Kidney (tissue), 13 donors: ENCODE measurements at regions not wholly inside any gene's neighbourhood (a gene's known extent, or its start where the extent isn't known, plus 50 kb on each side); places are given as distances from the start of the nearest gene placed in this dataset.

Experiments used
- DNase-seq, 5 donors: peaks; one replicate each; pipeline ENCODE4 v3.0.0-alpha.2; 2013 to 2020
- FAIRE-seq: peaks from 2 replicates; lab custom pipeline; 2012; peaks lifted over from hg19 to GRCh38; lab: Jason Lieb, UNC
- H3K27ac ChIP-seq, 2 donors: one replicate each; pipeline ENCODE4 v1.7.0; 2013; ENCODE audit warnings: low read depth in 2 of 2, low read length in 2 of 2, inconsistent platforms in 1 of 2
- H3K27me3 ChIP-seq: one replicate; pipeline ENCODE4 v1.7.1; 2013; ENCODE audit warnings: low read length, inconsistent platforms; ENCODE audit not compliant: control insufficient read depth, insufficient read depth
- H3K36me3 ChIP-seq, 3 donors: one replicate each; pipeline versions ENCODE4 v1.7.0 to v1.7.1; 2013; ENCODE audit warnings: low read length in 3 of 3, control low read depth in 1 of 3, inconsistent platforms in 1 of 3; ENCODE audit not compliant: insufficient read depth in 3 of 3, control insufficient read depth in 2 of 3
- H3K4me1 ChIP-seq, 3 donors: one replicate each; pipeline versions ENCODE4 v1.7.0 to v1.7.1; 2013; ENCODE audit warnings: low read length in 3 of 3, inconsistent platforms in 1 of 3, low read depth in 1 of 3; ENCODE audit not compliant: control insufficient read depth in 2 of 3, insufficient read depth in 2 of 3
- H3K4me3 ChIP-seq, 3 donors: one replicate each; pipeline versions ENCODE4 v1.7.0 to v1.8.1; 2013; ENCODE audit warnings: low read length in 3 of 3, control low read depth in 1 of 3, inconsistent platforms in 1 of 3
- H3K9ac ChIP-seq, 3 donors: one replicate each; pipeline versions ENCODE4 v1.7.0 to v1.7.1; 2013; ENCODE audit warnings: low read length in 3 of 3, control low read depth in 1 of 3, inconsistent platforms in 1 of 3
- H3K9me3 ChIP-seq, 3 donors: one replicate each; pipeline versions ENCODE4 v1.7.0 to v1.7.1; 2013; ENCODE audit warnings: low read length in 3 of 3, control low read depth in 1 of 3, inconsistent platforms in 1 of 3; ENCODE audit not compliant: control insufficient read depth in 2 of 3, insufficient read depth in 1 of 3
- intact Hi-C: fragments of 100-400 bp; cut with DNase I; formaldehyde crosslinking; loops from one replicate; pipeline ENCODE4 v1.11.1; 2022
- TF ChIP-seq, protein P1 (sequence below): IDR thresholded peaks from 3 replicates; pipeline ENCODE4 v1.5.1; 2012; ENCODE audit warnings: mild to moderate bottlenecking, moderate library complexity, borderline replicate concordance; ENCODE audit not compliant: insufficient read depth; ENCODE audit errors: extremely low read depth
- donor health status: control.
- donor health status: control.
- donor health status: control.
- donor health status: control.
- donor health status: control.
- donor health status: DM: yes; HTN: yes; CAD: no.
- donor health status: Normal renal cell carcinoma (clear cell type).

GRCh38 chr9:32294106-32294505 lies 90.3 kb upstream of the ACO1 start:
- DNase-seq (peak in 2 of 5 donors; percentile 39 to 69), FAIRE-seq (no peak)
- H3K27ac ChIP-seq: no peak overlapping the region
- no peak overlapping the region for H3K9ac ChIP-seq
- H3K4me3 ChIP-seq: peak overlapping the region in 2 of 3 donors; percentile 33 to 34
- H3K4me1 ChIP-seq: no peaks in the 10 kb centered on the region
- no peaks in the 10 kb centered on the region for H3K27me3 ChIP-seq
- no peaks in the 10 kb centered on the region for H3K9me3 ChIP-seq
- H3K36me3 ChIP-seq: no peaks in the 10 kb centered on the region
- TF ChIP-seq, protein P1, sequence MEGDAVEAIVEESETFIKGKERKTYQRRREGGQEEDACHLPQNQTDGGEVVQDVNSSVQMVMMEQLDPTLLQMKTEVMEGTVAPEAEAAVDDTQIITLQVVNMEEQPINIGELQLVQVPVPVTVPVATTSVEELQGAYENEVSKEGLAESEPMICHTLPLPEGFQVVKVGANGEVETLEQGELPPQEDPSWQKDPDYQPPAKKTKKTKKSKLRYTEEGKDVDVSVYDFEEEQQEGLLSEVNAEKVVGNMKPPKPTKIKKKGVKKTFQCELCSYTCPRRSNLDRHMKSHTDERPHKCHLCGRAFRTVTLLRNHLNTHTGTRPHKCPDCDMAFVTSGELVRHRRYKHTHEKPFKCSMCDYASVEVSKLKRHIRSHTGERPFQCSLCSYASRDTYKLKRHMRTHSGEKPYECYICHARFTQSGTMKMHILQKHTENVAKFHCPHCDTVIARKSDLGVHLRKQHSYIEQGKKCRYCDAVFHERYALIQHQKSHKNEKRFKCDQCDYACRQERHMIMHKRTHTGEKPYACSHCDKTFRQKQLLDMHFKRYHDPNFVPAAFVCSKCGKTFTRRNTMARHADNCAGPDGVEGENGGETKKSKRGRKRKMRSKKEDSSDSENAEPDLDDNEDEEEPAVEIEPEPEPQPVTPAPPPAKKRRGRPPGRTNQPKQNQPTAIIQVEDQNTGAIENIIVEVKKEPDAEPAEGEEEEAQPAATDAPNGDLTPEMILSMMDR: no peak
- intact Hi-C loops: no loop called here

DNA sequence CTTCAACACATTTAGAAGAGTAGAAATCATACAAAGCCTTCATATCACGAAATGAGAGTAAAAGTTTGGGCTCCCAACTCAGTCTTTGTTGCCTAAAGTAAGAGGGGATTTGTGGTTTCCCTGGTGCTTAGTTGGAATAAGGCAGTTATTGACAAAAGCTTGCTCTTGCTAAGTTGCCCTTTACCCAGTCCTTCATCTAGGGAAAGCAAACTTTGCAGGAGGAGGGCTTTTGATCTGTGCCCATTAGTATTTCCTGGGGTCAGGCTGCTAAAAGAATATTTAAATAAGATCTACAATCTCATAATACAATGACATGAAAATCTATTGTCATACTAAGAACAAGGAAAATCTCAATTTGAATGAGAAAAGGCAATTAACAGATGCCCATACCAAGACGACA lies 84.1 kb upstream of the ACO1 start:
- TF ChIP-seq, protein P1: no peak
- DNase-seq (no peak), FAIRE-seq (no peak)
- Histone ChIP-seq H3K27ac (no peak overlapping the region), H3K36me3 (no peaks in the 10 kb centered on the region), H3K27me3 (no peaks in the 10 kb centered on the region), H3K4me3 (no peak overlapping the region), H3K4me1 (no peaks in the 10 kb centered on the region), H3K9me3 (peaks cover 0 to 3% (median 0%) of the 10 kb centered on the region in 3 donors), H3K9ac (no peak overlapping the region)
- intact Hi-C loops: no loop called here

GRCh38 chr9:32304495-32304894 lies 79.9 kb upstream of the ACO1 start:
- Histone ChIP-seq H3K9me3 (peaks cover 0 to 3% (median 0%) of the 10 kb centered on the region in 3 donors), H3K4me3 (no peak overlapping the region), H3K4me1 (no peaks in the 10 kb centered on the region), H3K36me3 (no peaks in the 10 kb centered on the region), H3K27ac (no peak overlapping the region), H3K27me3 (no peaks in the 10 kb centered on the region), H3K9ac (no peak overlapping the region)
- TF ChIP-seq, protein P1: no peak
- FAIRE-seq (no peak), DNase-seq (no peak)
- intact Hi-C loops: no loop called here

DNA sequence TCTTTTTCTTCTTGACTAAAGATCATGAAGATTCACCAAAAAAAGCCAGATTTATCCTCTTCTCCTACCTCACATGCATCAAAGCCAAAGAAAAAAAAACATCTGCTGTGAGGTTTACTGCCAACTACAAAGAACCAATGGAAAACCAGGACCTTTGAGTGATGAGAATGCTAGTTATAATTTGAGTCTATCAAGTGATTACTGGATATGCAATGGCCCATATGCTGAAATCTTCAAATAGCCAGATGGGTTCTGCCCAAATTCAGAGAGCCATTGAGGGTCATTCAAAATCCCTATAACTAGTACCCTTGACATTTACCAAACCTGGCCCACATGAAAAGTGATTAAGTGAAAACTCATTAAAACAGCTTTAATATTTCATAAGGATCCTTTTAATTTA lies 78.4 kb upstream of the ACO1 start:
- intact Hi-C loops: no loop called here
- FAIRE-seq: no peak

More for the DNA sequence above, 78.4 kb upstream of the ACO1 start:
- Histone ChIP-seq H3K4me3 (no peak overlapping the region), H3K9ac (no peak overlapping the region), H3K27me3 (no peaks in the 10 kb centered on the region), H3K36me3 (no peaks in the 10 kb centered on the region), H3K9me3 (peaks cover 0 to 6% (median 0%) of the 10 kb centered on the region in 3 donors), H3K27ac (no peak overlapping the region), H3K4me1 (no peaks in the 10 kb centered on the region)
- TF ChIP-seq, protein P1: no peak
- no peak for DNase-seq
